ENCODE measurements at regions not wholly inside any gene's neighbourhood (a gene's known extent, or its start where the extent isn't known, plus 50 kb on each side); places are given as distances from the start of the nearest gene placed in this dataset.

DNA sequence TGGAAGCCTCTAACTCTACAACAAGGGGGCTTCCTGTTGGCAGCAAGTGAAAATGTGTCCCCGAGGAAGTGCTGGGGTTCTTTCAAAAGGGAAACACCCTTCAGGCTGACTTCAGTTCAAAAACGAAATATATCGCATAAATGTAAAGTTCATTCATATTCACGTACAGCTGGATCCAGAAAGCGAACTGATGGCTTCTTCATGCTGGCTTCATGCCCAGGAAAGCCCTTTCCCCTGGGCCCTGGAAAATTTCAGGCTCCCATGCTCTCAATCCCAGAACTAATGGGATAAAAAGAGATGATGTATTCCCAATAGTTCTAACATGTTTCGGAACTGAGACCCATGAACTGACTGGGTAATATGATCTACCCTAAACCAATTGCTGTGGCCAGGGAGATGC is 104.7 kb upstream of the CDH13 start:
- TF ChIP-seq ZNF423 (CRISPR knock-in tag; IDR thresholded peaks at IDR 0.05) = no peak
- TF ChIP-seq, protein P1, sequence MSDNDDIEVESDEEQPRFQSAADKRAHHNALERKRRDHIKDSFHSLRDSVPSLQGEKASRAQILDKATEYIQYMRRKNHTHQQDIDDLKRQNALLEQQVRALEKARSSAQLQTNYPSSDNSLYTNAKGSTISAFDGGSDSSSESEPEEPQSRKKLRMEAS (CRISPR knock-in tag; IDR thresholded peaks at IDR 0.05) = no peak
- TF ChIP-seq, protein P2, sequence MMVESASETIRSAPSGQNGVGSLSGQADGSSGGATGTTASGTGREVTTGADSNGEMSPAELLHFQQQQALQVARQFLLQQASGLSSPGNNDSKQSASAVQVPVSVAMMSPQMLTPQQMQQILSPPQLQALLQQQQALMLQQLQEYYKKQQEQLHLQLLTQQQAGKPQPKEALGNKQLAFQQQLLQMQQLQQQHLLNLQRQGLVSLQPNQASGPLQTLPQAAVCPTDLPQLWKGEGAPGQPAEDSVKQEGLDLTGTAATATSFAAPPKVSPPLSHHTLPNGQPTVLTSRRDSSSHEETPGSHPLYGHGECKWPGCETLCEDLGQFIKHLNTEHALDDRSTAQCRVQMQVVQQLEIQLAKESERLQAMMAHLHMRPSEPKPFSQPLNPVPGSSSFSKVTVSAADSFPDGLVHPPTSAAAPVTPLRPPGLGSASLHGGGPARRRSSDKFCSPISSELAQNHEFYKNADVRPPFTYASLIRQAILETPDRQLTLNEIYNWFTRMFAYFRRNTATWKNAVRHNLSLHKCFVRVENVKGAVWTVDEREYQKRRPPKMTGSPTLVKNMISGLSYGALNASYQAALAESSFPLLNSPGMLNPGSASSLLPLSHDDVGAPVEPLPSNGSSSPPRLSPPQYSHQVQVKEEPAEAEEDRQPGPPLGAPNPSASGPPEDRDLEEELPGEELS (CRISPR knock-in tag; IDR thresholded peaks at IDR 0.05) = no peak
- TF ChIP-seq NFYB (CRISPR knock-in tag; conservative IDR thresholded peaks at IDR 0.05; ENCODE audit: low read depth) = no peak
- TF ChIP-seq CTCF (IDR thresholded peaks at IDR 0.05) = no peak
- TF ChIP-seq FOXK1 (CRISPR knock-in tag; IDR thresholded peaks at IDR 0.05) = no peak
- TF ChIP-seq, protein P3, sequence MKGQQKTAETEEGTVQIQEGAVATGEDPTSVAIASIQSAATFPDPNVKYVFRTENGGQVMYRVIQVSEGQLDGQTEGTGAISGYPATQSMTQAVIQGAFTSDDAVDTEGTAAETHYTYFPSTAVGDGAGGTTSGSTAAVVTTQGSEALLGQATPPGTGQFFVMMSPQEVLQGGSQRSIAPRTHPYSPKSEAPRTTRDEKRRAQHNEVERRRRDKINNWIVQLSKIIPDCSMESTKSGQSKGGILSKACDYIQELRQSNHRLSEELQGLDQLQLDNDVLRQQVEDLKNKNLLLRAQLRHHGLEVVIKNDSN (CRISPR knock-in tag; IDR thresholded peaks at IDR 0.05) = no peak
- TF ChIP-seq, protein P4, sequence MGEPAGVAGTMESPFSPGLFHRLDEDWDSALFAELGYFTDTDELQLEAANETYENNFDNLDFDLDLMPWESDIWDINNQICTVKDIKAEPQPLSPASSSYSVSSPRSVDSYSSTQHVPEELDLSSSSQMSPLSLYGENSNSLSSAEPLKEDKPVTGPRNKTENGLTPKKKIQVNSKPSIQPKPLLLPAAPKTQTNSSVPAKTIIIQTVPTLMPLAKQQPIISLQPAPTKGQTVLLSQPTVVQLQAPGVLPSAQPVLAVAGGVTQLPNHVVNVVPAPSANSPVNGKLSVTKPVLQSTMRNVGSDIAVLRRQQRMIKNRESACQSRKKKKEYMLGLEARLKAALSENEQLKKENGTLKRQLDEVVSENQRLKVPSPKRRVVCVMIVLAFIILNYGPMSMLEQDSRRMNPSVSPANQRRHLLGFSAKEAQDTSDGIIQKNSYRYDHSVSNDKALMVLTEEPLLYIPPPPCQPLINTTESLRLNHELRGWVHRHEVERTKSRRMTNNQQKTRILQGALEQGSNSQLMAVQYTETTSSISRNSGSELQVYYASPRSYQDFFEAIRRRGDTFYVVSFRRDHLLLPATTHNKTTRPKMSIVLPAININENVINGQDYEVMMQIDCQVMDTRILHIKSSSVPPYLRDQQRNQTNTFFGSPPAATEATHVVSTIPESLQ (CRISPR knock-in tag; IDR thresholded peaks at IDR 0.05) = no peak
- no peak for TF ChIP-seq ZNF512 (CRISPR knock-in tag; IDR thresholded peaks at IDR 0.05; ENCODE audit: borderline replicate concordance)
- no peak for TF ChIP-seq PRDM15 (CRISPR knock-in tag; IDR thresholded peaks at IDR 0.05)
- TF ChIP-seq, protein P5, sequence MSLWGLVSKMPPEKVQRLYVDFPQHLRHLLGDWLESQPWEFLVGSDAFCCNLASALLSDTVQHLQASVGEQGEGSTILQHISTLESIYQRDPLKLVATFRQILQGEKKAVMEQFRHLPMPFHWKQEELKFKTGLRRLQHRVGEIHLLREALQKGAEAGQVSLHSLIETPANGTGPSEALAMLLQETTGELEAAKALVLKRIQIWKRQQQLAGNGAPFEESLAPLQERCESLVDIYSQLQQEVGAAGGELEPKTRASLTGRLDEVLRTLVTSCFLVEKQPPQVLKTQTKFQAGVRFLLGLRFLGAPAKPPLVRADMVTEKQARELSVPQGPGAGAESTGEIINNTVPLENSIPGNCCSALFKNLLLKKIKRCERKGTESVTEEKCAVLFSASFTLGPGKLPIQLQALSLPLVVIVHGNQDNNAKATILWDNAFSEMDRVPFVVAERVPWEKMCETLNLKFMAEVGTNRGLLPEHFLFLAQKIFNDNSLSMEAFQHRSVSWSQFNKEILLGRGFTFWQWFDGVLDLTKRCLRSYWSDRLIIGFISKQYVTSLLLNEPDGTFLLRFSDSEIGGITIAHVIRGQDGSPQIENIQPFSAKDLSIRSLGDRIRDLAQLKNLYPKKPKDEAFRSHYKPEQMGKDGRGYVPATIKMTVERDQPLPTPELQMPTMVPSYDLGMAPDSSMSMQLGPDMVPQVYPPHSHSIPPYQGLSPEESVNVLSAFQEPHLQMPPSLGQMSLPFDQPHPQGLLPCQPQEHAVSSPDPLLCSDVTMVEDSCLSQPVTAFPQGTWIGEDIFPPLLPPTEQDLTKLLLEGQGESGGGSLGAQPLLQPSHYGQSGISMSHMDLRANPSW (CRISPR knock-in tag; conservative IDR thresholded peaks at IDR 0.05; ENCODE audit: low read depth) = no peak
- TF ChIP-seq ATF2 (CRISPR knock-in tag; IDR thresholded peaks at IDR 0.05; ENCODE audit: borderline replicate concordance, low read depth) = no peak
- TF ChIP-seq HMGXB4 (CRISPR knock-in tag; IDR thresholded peaks at IDR 0.05) = no peak
- TF ChIP-seq ETV6 (CRISPR knock-in tag; IDR thresholded peaks at IDR 0.05) = no peak
